Neural progenitor cell (in vitro differentiated cells): ENCODE measurements at regions not wholly inside any gene's neighbourhood (a gene's known extent, or its start where the extent isn't known, plus 50 kb on each side); places are given as distances from the start of the nearest gene placed in this dataset.

Experiments
- DNase-seq: peaks from one replicate; pipeline ENCODE4 v3.0.0-alpha.2; 2016; ENCODE audit warnings: low spot score
- H2AFZ ChIP-seq: fragments of 200-600 bp; sonication (generic); replicated peaks from 2 replicates; pipeline ENCODE4 v1.6.1; 2016; ENCODE audit warnings: antibody characterized with exemption
- H3F3A ChIP-seq: fragments of 200-600 bp; sonication (generic); 2 replicates; pipeline ENCODE4 v1.6.1; 2016; ENCODE audit warnings: antibody characterized with exemption, low read depth
- H3K27ac ChIP-seq: fragments of 200-600 bp; sonication (generic); 2 replicates; pipeline ENCODE4 v1.5.1; 2016; ENCODE audit warnings: mild to moderate bottlenecking
- H3K27me3 ChIP-seq: fragments of 200-600 bp; sonication (generic); 2 replicates; pipeline ENCODE4 v1.6.1; 2016; ENCODE audit warnings: mild to moderate bottlenecking, moderate library complexity
- H3K36me3 ChIP-seq: fragments of 200-600 bp; sonication (generic); 2 replicates; pipeline ENCODE4 v1.5.1; 2016
- H3K4me1 ChIP-seq: fragments of 200-600 bp; sonication (generic); 2 replicates; pipeline ENCODE4 v1.6.1; 2016; ENCODE audit warnings: mixed run types
- H3K4me2 ChIP-seq: fragments of 200-600 bp; sonication (generic); 2 replicates; pipeline ENCODE4 v1.6.1; 2016
- H3K4me3 ChIP-seq: fragments of 200-600 bp; sonication (generic); 2 replicates; pipeline ENCODE4 v1.5.1; 2016
- H3K79me2 ChIP-seq: fragments of 200-600 bp; sonication (generic); 2 replicates; pipeline ENCODE4 v1.6.1; 2016; ENCODE audit warnings: low read depth
- H3K9ac ChIP-seq: fragments of 200-600 bp; sonication (generic); 2 replicates; pipeline ENCODE4 v1.6.1; 2016
- H3K9me3 ChIP-seq: fragments of 200-600 bp; sonication (generic); 2 replicates; pipeline ENCODE4 v1.5.1; 2016; ENCODE audit warnings: low read depth
- H4K20me1 ChIP-seq: fragments of 200-600 bp; sonication (generic); 2 replicates; pipeline ENCODE4 v1.6.1; 2016; ENCODE audit warnings: low read depth
- H3K27ac Mint-ChIP-seq: 3 replicates; pipeline ENCODE4 v1.8.0; 2021; ENCODE audit warnings: mixed read lengths
- H3K27me3 Mint-ChIP-seq: 2 replicates; pipeline ENCODE4 v1.8.0; 2022; ENCODE audit warnings: low read depth, mild to moderate bottlenecking, inconsistent platforms, moderate library complexity, mixed read lengths; ENCODE audit not compliant: insufficient read depth
- H3K36me3 Mint-ChIP-seq: 3 replicates; pipeline ENCODE4 v1.8.0; 2021; ENCODE audit warnings: mixed read lengths
- H3K4me1 Mint-ChIP-seq: 3 replicates; pipeline ENCODE4 v1.8.0; 2021; ENCODE audit warnings: mixed read lengths
- H3K4me3 Mint-ChIP-seq: 3 replicates; pipeline ENCODE4 v1.8.0; 2021; ENCODE audit warnings: mild to moderate bottlenecking, moderate library complexity, mixed read lengths
- H3K9me3 Mint-ChIP-seq: 3 replicates; pipeline ENCODE4 v1.8.0; 2020; ENCODE audit warnings: mixed read lengths
- EZH2 ChIP-seq: fragments of 200-600 bp; sonication (generic); IDR thresholded peaks from 2 replicates; pipeline ENCODE4 v1.6.1; 2017; ENCODE audit warnings: antibody characterized with exemption, mild to moderate bottlenecking, moderate library complexity
- EZH2phosphoT487 ChIP-seq: fragments of 200-600 bp; sonication (generic); IDR thresholded peaks from 2 replicates; pipeline ENCODE4 v1.6.1; 2017; ENCODE audit warnings: antibody characterized with exemption
- TF ChIP-seq, protein P1 (sequence below): fragments of 200-600 bp; sonication (generic); IDR thresholded peaks from 2 replicates; pipeline ENCODE4 v1.5.1; 2017; ENCODE audit warnings: antibody characterized with exemption, mild to moderate bottlenecking

- H3K9me3 Mint-ChIP-seq = peaks cover 4% of the 10 kb centered on the region
- no peaks in the 10 kb centered on the region for H3K36me3 Mint-ChIP-seq
- H3K79me2 ChIP-seq = no peaks in the 10 kb centered on the region
- no peak overlapping the region for H2AFZ ChIP-seq
- H3F3A ChIP-seq = no peaks in the 10 kb centered on the region
- no peak overlapping the region for H3K27ac ChIP-seq
- H3K4me3 ChIP-seq = no peak overlapping the region
- peaks cover 11% of the 10 kb centered on the region for H3K4me1 ChIP-seq
- no peaks in the 10 kb centered on the region for H4K20me1 ChIP-seq
- H3K36me3 ChIP-seq = no peaks in the 10 kb centered on the region
- H3K27me3 ChIP-seq = no peaks in the 10 kb centered on the region
- H3K27me3 Mint-ChIP-seq = no peaks in the 10 kb centered on the region
- no peak overlapping the region for H3K9ac ChIP-seq
- no peak overlapping the region for H3K4me2 ChIP-seq
- TF ChIP-seq EZH2 = no peak
- TF ChIP-seq EZH2phosphoT487 = no peak
- TF ChIP-seq, protein P1, sequence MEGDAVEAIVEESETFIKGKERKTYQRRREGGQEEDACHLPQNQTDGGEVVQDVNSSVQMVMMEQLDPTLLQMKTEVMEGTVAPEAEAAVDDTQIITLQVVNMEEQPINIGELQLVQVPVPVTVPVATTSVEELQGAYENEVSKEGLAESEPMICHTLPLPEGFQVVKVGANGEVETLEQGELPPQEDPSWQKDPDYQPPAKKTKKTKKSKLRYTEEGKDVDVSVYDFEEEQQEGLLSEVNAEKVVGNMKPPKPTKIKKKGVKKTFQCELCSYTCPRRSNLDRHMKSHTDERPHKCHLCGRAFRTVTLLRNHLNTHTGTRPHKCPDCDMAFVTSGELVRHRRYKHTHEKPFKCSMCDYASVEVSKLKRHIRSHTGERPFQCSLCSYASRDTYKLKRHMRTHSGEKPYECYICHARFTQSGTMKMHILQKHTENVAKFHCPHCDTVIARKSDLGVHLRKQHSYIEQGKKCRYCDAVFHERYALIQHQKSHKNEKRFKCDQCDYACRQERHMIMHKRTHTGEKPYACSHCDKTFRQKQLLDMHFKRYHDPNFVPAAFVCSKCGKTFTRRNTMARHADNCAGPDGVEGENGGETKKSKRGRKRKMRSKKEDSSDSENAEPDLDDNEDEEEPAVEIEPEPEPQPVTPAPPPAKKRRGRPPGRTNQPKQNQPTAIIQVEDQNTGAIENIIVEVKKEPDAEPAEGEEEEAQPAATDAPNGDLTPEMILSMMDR = no peak
- peak; percentile 28 for DNase-seq
- H3K27ac Mint-ChIP-seq = peak overlapping the region; percentile 25
- H3K4me3 Mint-ChIP-seq = no peak overlapping the region
- H3K9me3 ChIP-seq = no peaks in the 10 kb centered on the region
- H3K4me1 Mint-ChIP-seq = peaks cover 42% of the 10 kb centered on the region
Observed at GRCh38 chr5:92554447-92555085, 1026.5 kb downstream of the NR2F1-AS1 start.

DNA sequence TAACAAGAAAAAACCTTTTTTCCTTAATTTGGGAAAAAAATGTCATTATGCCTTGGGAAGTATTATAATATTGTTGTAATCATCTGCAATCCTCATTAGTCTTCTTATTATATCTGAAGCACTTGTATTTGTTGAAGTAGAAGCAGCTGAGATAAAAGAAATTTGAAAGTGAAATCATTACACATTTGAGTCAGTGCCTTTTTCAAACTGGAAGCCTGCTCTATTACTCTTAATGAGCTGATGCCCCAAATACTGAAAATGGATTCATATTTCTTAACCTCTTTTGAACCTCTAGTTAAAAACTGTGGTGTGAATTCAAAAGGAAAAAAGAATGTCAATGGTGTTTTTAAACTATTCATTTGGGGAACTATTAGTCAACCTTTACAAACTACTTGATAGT, 1027.7 kb downstream of the NR2F1-AS1 start:
- no peak overlapping the region for H2AFZ ChIP-seq
- TF ChIP-seq, protein P1 = no peak
- TF ChIP-seq EZH2 = no peak
- TF ChIP-seq EZH2phosphoT487 = no peak
- H3K27ac ChIP-seq = no peak overlapping the region

DNA sequence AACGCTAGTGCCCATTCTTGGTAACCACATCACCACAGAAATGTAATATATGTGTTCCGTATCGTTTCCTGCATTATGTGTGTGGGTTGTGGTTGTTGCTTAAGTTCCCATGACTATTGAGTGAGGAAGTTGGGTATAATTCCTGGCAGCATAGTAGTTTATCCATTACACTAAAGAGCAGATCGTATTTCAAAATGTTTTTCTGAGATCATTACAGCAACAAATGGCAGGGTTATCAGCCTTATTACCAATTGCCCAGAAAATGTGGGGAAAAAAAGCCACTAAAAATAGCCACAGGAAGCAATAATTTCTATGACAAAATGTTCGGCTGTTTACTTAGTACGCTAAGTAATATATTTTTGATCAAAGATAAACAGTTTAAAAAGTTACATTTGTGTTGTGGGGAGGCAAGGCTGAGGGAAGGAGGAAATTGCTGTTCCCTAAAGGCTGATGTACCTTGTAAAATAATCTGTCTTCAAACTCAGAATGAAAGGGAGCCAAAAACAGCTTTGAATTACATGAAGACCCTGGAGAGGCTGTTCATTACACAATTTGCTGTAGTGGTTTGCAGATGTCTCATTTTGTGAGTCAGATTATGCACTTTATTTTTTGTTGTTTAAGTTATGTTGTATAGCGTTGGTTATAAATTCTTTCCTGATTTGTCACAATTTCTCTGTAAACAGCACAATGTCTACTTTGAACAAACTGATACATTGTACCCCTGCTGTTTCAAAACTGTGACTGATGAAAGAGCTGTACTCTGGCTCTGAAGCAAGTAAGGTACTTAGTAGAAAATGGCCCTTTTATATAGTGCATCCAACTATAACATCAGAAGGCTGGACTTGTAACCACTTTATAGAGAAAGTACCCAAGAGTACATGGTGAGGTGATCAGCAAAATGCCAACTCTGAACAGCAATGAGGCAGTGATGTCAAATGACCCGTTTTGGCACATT, 1028.5 kb downstream of the NR2F1-AS1 start:
- H3K9ac ChIP-seq = no peak overlapping the region
- peaks cover 24% of the 10 kb centered on the region for H3K4me1 Mint-ChIP-seq
- no peak overlapping the region for H3K4me3 Mint-ChIP-seq
- no peaks in the 10 kb centered on the region for H3K36me3 ChIP-seq
- no peaks in the 10 kb centered on the region for H3K79me2 ChIP-seq
- peak overlapping the region; percentile 4 for H2AFZ ChIP-seq
- H3K4me1 ChIP-seq = no peaks in the 10 kb centered on the region
- H3K36me3 Mint-ChIP-seq = no peaks in the 10 kb centered on the region
- H4K20me1 ChIP-seq = no peaks in the 10 kb centered on the region
- H3K4me3 ChIP-seq = no peak overlapping the region
- peaks cover 4% of the 10 kb centered on the region for H3K9me3 Mint-ChIP-seq
- no peak overlapping the region for H3K27ac ChIP-seq
- TF ChIP-seq EZH2 (no peak), EZH2phosphoT487 (no peak)
- TF ChIP-seq, protein P1 = no peak
- H3K9me3 ChIP-seq = no peaks in the 10 kb centered on the region
- no peak overlapping the region for H3K27ac Mint-ChIP-seq
- no peak overlapping the region for H3K4me2 ChIP-seq
- H3K27me3 ChIP-seq = no peaks in the 10 kb centered on the region
- no peaks in the 10 kb centered on the region for H3F3A ChIP-seq
- no peaks in the 10 kb centered on the region for H3K27me3 Mint-ChIP-seq
- no peak for DNase-seq

More for the DNA sequence above, 1027.7 kb downstream of the NR2F1-AS1 start:
- no peak overlapping the region for H3K4me2 ChIP-seq
- Mint-ChIP-seq H3K27me3 (no peaks in the 10 kb centered on the region), H3K4me3 (no peak overlapping the region), H3K9me3 (peaks cover 4% of the 10 kb centered on the region), H3K27ac (no peak overlapping the region), H3K36me3 (no peaks in the 10 kb centered on the region), H3K4me1 (peaks cover 29% of the 10 kb centered on the region)
- H3K36me3 ChIP-seq = no peaks in the 10 kb centered on the region
- no peaks in the 10 kb centered on the region for H3K27me3 ChIP-seq
- no peaks in the 10 kb centered on the region for H3K79me2 ChIP-seq
- DNase-seq = no peak
- H3F3A ChIP-seq = no peaks in the 10 kb centered on the region
- no peaks in the 10 kb centered on the region for H3K9me3 ChIP-seq
- H3K4me1 ChIP-seq = peaks cover under 1% of the 10 kb centered on the region
- no peaks in the 10 kb centered on the region for H4K20me1 ChIP-seq
- no peak overlapping the region for H3K9ac ChIP-seq
- H3K4me3 ChIP-seq = no peak overlapping the region
